ENCODE measurements at regions not wholly inside any gene's neighbourhood (a gene's known extent, or its start where the extent isn't known, plus 50 kb on each side); places are given as distances from the start of the nearest gene placed in this dataset.
"Not testable (repeated sequence)": the region's sequence is repeated elsewhere in the genome, so short reads cannot be mapped to it uniquely, and the experiment has no call there.

DNA sequence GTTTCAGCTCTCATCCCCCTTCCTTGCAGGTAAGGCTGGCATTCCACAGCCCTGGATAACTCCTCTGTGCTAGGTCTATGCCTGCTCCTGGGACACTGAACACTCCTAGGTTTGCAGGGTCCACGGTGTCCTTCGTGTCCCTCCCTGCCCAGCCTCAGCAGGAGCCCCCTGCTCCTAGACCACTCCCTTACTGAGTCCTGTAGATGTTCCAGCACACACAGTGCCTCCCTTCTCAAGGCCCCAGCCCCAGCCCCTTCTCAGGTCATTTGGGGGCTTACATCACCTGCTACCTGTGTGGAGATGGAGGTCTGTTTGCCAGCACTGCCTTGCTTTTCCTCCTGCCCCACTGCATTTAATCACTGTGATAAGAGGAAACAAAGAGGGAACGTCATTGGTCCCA lies 146.4 kb upstream of the TNP1 start:
- DNase-seq = no peak

- DNase-seq = no peak
Observed at GRCh38 chr2:217004656-217005055, 144.8 kb upstream of the TNP1 start.

DNA sequence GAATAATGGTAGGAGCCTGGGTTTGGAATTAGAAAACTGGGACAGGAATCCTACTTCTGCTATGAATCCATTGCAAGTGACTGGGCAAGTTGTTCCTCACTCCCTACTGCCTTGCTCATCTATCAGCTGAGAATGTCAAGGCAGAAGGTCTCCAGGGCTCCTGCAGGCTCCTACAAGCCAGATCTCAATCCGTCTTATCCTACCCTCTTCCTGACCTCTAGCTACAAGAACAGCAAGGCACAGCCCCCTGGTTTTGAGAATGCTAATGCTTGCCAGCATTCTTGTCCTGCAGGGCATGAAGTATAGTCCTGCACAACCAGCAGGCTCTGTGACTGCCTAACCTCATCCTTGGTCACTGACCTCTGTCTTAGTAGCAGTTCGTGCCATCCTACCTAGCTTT lies 141.9 kb upstream of the TNP1 start:
- DNase-seq = no peak

DNA sequence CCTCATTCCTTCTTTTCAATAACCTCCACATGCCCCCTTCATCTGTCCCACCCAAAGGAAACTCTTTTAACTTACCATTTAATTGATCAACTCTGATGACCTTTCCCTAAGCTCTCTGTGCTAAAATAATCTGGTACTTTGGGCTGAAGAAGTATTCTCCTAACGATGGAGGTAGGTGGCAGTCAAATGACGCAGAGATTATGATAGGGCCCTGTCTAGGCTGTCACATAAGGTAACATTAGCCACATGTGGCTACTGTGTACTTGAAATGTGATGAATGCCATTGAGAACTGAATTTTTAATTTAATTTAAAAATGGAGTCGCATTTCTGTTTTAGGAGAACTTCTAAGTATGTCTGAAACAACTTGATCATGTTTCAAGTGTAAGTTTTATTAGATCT lies 140.5 kb upstream of the TNP1 start:
- DNase-seq = no peak

DNA sequence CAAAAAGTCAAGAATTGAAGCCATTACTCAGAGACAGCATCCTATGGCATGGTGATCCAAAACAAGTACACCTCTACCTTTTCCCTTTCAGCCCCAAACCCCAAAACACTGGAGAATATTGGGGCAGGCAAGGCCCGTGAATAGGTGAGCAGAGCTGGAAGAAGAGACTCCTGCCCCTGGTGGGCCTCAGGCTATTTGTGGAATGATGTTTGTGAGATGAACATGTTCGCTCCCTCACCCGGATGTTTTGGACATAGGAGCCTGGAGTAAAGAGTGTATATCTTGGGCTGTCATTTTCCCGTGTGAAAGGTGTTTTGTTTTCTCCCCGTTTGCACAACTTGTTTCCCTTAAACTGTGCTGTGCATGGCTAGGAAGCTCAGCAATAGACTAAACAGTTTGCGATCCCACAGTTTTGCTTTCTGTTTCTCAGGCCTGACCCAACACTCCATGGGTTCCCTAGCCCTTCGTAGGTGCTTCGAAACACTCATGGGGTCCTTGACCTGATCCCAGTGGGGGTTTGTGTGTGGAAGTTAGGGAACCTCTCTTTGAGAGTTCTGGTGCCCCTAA lies 136.5 kb upstream of the TNP1 start:
- no peak for DNase-seq

DNA sequence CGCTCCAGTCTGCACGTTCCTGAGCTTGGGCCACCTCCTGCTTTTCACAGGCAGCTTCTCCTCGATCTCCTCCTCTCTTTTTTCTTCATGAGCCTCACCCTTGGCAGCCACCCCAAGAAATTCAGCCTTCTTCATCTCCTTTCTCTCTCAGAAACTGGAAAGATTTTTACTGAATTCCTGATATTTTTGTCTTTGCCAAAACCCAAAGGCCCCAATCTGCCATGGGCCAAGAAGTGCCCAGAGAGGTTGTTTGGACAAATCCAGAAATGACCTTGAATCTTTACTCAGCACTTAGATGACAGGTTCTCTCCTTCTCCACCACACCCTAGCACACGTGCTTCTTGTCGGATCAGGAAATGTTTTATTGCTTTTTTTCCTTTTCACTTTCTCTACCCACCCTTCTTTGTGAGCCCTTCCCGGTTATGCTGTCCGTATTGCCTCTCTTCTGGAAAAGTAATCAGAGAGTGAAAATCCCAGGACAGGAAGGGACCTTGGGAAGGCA lies 134.5 kb upstream of the TNP1 start:
- peak; percentile 41 for DNase-seq

DNA sequence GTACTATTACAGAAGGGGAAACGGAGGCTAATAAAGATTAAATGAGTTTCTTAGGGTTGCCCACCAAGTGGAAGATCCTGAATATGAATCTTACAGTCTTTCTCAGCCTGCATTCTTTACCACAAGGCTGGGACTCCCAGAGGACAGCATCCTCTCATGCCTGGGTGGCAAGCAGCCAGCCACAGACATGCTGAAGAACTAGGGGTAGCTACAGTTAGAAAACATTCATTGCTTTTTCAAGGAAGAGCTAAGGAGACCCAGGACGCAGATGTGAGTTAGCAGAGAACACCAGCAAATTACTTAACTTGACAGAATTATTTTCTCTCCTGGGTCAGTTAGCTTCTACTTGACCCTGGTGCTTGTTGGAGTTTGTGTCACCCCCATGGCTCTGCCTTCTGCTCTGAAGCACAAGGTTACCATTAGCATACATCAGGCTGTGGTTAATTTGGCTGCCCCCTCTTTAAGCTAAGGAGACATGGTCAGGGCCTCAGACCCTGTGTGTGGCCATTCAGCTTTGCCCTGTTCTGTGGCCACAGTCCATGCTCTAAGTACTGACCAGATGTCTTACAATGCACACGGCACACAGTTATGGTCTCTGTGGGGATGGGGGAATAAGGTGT lies 132.3 kb upstream of the TNP1 start:
- DNase-seq = peak; percentile 58

- peak; percentile 49 for DNase-seq
Observed at GRCh38 chr2:216991563-216991962, 131.7 kb upstream of the TNP1 start.

- peak; percentile 35 for DNase-seq
Observed at GRCh38 chr2:216989340-216990129, 129.7 kb upstream of the TNP1 start.

- DNase-seq = peak; percentile 77
Observed at GRCh38 chr2:216987252-216987821, 127.5 kb upstream of the TNP1 start.

- DNase-seq = no peak
Observed at GRCh38 chr2:216985658-216986141, 125.8 kb upstream of the TNP1 start.

DNA sequence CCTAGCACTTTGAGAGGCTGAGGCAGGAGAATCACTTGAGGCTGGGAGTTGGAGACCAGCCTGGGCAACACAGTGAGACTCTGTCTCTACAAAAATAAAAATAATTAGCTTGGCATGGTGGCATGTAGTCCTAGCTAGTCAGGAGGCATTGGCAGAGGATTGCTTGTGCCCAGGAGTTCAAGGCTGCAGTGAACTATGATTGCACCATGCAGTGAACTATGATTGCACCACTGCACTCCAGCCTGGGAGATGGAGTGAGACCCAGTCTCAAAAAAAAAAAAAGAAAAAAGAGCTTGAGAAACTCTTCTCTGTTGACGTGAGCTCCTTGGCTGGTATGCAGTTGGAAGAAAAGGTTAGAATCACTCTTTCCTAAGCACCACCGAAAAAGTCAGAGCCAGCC lies 125.1 kb upstream of the TNP1 start:
- DNase-seq = no peak

DNA sequence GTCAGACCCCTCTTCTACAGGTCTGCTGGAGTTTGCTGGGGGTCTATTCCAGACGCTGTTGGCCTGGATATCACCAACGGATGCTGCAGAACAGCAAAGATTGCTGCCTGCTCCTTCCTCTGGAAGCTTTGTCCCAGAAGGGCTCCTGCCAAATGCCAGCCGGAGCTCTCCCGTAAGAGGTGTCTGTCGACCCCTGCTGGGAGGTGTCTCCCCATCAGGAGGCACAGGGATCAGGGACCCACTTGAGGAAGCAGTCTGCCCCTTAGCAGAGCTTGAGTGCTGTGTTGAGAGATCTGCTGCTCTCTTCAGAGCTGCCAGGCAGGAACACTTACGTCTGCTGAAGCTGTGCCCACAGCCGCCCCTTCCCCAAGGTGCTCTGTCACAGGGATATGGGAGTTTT lies 122.1 kb upstream of the TNP1 start:
- not testable (repeated sequence) for DNase-seq

DNA sequence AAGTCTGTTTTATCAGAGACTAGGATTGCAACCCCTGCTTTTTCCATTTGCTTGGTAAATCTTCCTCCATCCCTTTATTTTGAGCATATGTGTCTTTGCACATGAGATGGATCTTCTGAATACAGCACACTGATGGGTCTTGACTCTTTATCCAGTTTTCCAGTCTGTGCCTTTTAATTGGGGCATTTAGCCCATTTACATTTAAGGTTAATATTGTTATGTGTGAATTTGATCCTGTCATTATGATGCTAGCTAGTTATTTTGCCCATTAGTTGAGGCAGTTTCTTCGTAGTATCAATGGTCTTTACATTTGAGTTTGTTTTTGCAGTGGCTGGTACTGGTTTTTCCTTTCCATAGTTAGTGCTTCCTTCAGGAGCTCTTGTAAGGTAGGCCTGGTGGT lies 120.6 kb upstream of the TNP1 start:
- not testable (repeated sequence) for DNase-seq

DNA sequence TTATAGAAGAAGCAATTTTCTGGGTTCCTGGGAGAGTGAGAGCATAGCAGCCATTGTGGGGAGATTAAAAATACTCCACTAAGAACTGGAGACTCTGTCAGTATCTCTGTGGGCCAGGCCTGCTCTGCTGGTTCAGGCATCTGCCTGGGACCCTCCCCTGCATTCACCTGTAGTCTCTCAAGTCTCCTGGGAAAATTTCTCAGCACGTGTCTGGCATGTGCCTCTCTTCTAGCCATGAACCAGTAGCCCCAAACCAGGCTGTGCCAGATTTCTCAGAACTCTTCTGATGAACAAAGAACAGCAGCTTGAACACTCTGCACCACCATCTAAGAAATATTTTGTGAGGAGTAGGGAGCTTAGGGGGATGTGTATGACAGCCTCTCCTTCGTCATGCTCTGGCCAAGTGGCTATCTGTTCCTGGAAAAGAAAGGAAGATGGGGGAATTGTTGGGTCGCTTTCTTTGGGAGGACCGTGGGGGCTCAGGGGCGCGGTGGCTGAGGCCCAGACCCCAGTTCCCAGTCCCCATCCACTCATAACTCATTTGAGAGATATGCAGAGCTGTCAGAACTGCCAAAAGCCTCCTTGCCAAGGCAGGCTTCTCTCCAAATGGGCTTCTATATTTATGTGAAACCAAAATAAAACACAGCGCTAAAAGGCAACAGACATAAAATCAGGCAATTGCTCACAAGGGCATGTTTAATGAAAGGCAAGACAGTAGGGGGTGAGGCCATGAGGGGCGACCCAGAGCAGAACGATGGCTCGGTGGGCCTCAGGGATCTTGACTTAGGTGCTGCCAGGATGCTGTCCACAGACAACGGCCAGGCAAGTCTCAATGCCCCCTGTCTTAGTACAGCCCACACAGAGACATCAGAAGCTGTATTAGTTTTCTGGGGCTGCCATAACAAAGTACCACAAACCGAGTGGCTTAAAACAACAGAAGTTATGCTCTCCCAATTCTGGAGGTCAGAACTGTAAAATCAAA lies 114.7 kb upstream of the TNP1 start:
- peak; percentile 39 for DNase-seq

- DNase-seq = no peak
Observed at GRCh38 chr2:216971593-216971992, 111.7 kb upstream of the TNP1 start.

- no peak for DNase-seq
Observed at GRCh38 chr2:216970359-216970915, 110.6 kb upstream of the TNP1 start.

DNA sequence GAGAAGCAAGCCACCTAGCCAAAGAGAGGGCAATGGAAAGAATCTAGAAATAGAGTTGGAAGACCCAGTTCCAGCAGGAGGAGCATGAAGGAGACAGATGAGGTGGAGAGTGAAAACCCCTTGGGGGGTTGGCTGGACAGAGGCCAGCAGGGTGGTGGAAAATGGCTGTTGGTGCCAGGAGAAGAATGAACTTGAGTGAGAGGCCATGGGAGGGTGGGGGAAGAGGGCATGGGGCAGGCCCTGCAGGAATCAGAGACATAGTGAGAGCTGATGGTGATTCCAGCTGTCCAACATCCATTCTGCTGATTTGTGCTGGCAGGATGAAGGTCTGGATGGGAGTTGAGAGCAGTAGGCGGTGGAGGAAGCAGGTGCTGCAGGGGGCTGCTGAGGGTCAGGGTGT lies 108.0 kb upstream of the TNP1 start:
- no peak for DNase-seq

GRCh38 chr2:216960671-216961268 lies 100.9 kb upstream of the TNP1 start:
- DNase-seq = peak; percentile 48

DNA sequence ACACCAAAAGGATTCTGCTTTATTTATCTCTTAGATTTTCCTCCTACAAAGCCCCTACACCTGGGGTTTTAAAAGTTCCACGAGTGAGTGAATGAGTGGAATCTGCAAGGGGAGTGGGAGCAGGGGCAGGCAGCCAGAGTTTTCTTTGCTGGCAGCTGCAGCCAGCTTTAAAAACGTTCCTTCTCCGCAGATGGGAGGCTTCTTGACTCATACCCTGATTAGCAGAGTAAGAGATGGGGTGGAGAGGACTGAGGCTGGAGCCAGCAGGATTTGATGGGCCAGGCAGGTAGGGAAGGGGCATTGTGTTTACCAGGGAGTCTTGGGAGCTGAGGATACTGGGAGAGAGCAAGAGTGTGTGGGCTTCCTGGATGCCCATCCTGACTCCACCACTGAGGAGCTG lies 99.6 kb upstream of the TNP1 start:
- peak; percentile 20 for DNase-seq

- DNase-seq = no peak
Observed at GRCh38 chr2:216956820-216957493, 97.1 kb upstream of the TNP1 start.
